Central memory CD4-positive, alpha-beta T cell (primary cell): ENCODE measurements at regions not wholly inside any gene's neighbourhood (a gene's known extent, or its start where the extent isn't known, plus 50 kb on each side); places are given as distances from the start of the nearest gene placed in this dataset.

Experiments used
- DNase-seq: peaks from one replicate; pipeline ENCODE4 v3.0.0; 2022

DNA sequence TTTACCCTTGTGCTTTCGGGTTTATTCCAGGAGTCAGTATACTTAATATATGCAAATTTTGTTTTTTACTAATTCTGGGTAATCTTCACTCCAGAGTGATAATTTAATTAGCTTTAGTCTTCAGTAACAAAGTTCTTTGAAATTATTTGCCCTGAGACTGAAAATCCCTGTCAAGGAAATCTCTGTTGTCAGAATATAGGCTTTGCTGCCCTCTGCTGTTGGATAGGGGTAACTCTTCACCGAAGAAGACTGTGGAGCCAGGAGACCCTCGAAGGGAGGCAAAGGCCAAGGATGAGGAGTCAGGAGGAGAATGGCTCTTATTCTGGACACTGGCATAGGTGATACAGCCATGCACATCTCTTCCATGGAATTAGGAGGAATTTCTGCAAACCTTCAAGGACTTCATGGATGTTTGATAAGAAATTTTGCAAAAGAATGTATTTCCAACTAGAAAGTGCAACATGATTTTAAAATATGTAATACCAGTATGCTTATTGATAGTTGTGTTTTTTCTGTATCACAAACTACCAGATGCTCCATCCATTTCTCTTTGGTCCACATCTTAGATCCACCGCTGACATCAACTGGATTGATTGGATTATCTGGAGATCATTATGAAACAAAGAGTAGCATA lies 182.3 kb downstream of the RDH14 start:
- DNase-seq = peak; percentile 6

GRCh38 chr2:18376936-18377335 lies 183.5 kb downstream of the RDH14 start:
- DNase-seq = no peak

GRCh38 chr2:18373664-18374063 lies 186.8 kb downstream of the RDH14 start:
- DNase-seq = no peak

DNA sequence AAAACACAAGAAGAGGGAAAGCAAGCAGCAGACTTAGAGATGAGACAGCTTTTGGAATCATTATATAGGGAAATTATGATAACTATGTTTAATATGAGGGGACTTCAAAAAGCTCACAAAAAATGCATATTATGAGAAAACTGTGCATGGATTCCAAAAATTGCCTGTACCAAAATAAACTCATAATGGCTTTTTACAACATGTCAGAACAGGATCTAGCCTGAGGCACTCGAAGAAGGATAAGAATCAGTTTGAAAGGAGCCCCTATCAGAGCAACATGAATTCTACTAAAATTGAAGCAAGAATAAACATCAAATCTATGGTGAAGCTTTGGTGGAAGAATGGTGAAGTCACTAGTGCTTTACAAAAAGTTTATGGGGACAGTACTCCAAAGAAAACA lies 187.4 kb downstream of the RDH14 start:
- no peak for DNase-seq

DNA sequence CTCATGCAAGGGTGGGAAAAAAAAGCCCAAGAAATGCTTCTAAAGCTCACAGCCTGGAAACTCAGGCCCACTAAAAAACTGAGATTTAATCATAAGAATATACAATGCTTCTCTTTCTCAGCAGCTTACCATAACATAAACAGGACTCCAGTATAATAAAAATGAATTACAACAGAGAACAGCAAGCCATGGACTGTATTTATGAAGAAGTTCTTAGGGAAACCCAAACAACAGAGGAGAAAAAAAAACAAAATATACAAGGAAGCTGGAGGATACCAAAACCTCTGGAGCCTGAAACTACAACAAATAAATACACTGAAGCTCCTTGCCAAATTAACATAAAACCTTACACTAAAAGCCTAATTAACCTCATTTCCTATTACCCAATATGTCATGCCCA lies 187.8 kb downstream of the RDH14 start:
- DNase-seq = no peak

DNA sequence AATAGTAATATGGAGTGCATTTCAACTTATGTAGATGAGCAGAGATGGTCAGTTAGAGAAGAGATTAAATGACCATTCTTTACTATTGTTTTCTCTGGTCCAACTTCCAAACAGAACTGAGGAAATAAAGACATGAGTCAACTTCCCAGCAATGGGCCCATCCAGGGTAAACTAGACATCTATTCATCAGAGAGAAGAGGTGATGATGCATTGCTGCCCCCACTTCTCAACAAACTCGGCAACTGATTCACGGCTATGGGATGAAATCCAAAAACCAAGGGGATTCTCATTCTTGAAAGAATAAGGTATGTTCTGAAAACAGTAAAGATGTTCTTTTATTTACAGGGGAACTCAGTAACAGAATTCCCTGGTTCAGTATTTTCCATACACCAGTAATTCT lies 190.7 kb downstream of the RDH14 start:
- DNase-seq = no peak

GRCh38 chr2:18368008-18368407 lies 192.4 kb downstream of the RDH14 start:
- DNase-seq = no peak

DNA sequence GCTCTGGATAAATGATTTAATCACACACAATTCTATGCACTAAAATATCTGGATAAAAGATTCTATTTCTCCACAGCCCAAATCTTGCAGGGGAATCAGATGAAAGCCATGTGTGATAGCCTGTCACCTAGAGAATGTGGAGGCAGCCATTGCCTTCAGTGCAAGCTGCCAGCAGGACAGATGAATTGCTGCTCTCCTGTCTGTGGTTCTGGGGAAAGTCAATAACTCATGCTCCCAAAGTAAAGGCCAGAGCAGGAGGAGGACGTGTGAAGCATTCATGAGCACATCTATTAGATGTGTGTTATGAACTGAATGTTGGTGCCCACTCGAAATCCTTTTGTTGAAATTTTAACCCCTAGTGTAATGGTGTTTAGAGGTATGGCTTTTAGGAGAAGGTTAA lies 195.1 kb downstream of the RDH14 start:
- DNase-seq = no peak

GRCh38 chr2:18363348-18363747 lies 197.1 kb downstream of the RDH14 start:
- no peak for DNase-seq

- DNase-seq = no peak
These were observed 197.8 kb downstream of the RDH14 start for GRCh38 chr2:18362696-18363095.

- DNase-seq = no peak
These were observed 202.9 kb downstream of the RDH14 start for GRCh38 chr2:18357537-18357936.

- DNase-seq = no peak
These were observed 203.8 kb downstream of the RDH14 start for GRCh38 chr2:18356676-18357075.

- no peak for DNase-seq
These were observed 211.0 kb downstream of the RDH14 start for GRCh38 chr2:18349421-18349820.

DNA sequence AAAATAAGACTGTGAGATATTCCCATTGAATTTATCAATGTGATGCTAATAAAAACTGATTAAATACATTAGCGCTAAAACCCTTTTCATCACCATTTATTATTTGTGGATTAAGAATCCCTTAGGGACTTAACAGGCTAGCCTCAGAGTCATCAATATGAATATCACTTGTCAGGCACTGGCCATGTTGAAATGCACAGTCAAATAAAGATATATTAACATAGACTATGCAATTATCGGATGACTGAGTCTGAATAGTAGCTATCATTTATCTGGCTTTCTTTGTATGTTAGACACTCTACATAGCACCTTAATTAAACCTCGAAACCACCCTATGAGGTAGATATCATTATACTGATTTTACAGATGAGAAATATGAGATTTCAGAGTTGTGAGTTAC lies 213.6 kb downstream of the RDH14 start:
- no peak for DNase-seq

DNA sequence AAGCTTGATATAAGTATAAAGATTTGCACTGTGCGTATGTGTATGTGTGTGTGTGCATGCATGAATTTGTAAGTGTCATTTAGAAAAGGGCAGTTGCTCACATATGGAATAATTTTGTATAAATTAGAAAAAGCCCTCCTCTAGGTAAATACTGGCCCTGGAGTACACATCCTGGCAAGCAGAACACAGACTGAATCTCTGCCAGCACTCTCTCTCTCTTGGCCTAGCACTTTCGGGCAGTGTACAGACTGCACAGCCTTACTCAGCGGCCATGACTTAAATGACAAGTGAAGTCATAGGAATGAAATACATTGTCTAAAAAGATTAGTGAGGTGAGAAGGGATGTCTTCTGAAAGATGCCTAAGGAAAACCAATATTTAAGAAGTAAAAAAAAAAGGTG lies 214.1 kb downstream of the RDH14 start:
- no peak for DNase-seq

GRCh38 chr2:18345848-18346247 lies 214.6 kb downstream of the RDH14 start:
- no peak for DNase-seq

DNA sequence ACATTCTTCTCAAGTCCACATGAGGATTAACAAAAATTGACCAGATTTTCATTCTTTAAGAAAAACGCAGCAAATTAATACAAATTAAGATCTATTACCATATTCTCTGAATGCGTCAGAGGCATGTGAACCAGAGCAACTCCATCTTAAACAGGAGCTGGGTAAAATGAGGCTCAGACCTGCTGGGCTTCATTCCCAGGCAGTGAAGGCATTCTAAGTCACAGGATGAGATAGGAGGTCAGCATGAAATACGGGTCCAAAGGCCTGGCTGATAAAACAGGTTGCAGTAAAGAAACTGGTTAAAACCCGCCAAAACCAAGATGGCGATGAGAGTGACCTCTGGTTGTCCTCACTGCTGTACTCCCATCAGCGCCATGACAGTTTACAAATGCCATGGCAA lies 217.6 kb downstream of the RDH14 start:
- no peak for DNase-seq

- DNase-seq = no peak
These were observed 221.1 kb downstream of the RDH14 start for GRCh38 chr2:18339326-18339725.

DNA sequence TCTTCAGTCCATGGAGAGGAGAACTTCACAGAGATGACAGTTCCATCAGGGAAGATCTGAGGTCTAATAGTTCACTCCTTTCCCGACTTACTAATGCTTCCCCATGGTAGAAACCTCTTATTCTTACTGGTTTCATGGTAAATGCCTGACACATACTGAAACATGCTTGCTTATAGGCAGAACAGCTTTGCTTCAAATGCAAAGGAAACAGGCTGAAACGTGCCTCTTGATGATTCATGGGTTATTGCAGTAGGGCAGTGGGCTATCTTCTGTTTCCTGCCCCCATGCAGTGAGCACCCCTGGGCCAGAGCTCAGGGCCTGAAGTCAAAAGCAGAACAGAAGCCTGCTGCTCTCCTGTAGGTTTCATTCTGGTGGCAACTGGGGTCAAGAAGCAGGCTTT lies 223.5 kb downstream of the RDH14 start:
- no peak for DNase-seq

DNA sequence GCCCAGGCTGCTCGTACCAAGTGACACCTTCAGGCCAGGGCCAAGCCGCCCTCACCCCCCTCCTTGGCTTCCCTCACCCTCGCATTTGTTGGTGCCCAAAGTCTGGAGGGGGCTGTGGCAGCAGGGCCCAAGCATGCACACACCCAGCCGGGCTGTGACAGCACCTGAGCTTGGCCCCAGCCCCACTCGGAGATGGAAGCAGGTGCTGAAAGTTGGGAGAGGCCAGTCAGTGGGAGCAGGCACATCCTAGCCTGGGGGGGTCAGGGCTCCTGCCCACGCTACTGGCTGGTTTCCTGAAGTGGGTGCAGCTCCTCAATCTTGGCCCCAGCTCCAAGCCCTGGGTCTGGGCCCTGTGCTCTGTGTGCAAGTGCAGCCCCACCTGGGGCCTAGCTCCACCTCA lies 228.0 kb downstream of the RDH14 start:
- no peak for DNase-seq

DNA sequence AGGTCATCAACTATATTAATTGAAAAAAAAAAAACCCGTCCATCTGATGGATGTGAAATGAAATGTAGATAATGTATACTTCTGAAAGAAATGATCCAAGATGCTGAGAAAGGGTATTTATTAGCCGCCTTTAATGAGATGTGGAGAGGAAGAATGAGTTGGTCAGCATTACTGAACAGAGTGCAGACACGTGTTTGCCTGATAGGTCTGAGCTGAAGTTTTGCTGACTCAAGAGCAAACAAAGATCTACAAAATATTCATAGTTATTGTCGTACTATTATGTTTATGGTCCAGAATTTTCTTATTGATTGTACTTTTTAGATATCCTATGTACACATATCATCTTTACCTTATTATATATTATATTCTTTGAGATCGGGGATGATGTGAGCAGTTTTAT lies 235.3 kb downstream of the RDH14 start:
- DNase-seq = no peak

DNA sequence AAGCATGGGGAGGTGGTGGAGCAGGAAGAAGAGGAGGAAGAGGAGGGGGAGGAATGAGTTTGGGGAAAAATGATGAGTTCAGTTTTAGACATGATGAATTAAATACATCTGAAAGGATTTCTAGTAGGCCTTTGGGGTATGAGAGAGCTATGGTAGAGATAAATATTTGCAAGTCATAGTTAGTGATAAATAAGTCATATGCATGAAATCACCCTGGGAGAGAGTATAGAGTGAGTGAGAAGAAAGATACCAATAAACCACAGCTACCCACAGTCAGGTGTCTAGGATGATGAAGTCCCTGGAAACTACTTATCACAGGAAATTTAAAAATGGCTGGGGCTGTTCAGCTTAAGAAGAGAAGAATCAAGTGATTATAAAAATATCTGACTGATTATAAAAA lies 240.5 kb downstream of the RDH14 start:
- DNase-seq = no peak

DNA sequence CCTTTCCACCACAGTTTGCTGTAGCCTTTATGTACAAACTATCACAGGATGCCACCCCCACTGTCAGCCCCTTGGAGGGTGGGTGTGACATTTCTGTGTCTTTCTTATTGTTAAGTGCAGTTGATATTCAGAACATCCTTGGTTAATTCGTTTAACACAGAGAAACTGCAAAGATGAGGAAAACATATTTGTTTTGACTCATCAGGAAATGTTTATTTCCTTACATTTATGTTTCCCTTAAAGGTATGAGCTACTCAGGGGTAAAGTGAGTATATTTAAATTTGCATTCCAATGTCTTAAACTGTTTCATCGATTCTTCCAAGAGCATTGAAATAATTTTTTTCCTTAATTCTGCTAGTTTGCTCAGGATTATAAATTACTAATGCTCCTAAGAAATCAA lies 243.4 kb downstream of the RDH14 start:
- DNase-seq = no peak

DNA sequence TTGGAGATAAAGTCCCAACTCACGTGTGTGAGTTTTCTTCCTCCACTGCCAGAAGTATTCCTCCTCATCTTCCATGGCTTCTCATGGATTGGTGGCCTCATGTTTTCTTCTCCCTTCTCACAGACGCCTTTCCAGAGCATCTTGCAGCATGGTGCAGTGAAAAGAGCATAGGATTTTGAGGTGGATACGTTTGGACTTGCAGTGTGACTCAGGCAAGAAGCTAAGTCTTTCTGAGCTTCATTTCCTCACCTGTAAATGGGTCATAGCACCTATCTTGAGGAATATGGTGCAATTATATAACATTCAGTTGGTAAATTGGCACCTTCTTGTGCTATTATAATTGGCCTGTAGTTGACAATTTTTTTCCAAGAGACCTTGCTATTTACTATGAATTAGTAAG lies 247.6 kb downstream of the RDH14 start:
- no peak for DNase-seq

GRCh38 chr2:18311420-18312195 lies 248.8 kb downstream of the RDH14 start:
- no peak for DNase-seq
